WI38 (cell line): ENCODE measurements at regions not wholly inside any gene's neighbourhood (a gene's known extent, or its start where the extent isn't known, plus 50 kb on each side); places are given as distances from the start of the nearest gene placed in this dataset.

Experiments
- H3K4me3 ChIP-seq: 2 replicates; pipeline ENCODE4 v1.5.1; 2011; ENCODE audit warnings: low read depth, mild to moderate bottlenecking, control low read depth, low read length
- TF ChIP-seq, protein P1 (sequence below): IDR thresholded peaks from 2 replicates; pipeline ENCODE4 v1.5.1; 2012; ENCODE audit warnings: low read depth, mild to moderate bottlenecking, control low read depth, low read length

DNA sequence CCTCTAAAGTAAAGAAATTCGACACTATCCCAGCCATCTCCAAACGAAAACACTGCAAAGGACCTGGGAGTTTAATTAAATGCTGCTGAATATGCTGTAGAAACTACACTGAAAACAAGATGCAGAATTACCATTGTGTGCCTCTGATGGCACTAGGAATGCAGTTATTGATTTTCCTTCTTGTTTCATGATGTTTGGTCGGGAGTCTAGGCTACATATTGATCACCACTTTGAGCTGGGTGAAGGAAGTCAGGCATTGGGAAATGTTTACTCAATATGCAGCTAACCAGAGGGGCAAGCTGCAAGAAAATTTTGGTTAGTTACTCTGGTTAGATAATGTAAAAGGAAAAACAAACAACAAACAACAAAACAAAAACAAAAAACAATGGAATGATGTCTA lies 650.7 kb upstream of the GALNTL6 start:
- TF ChIP-seq, protein P1, sequence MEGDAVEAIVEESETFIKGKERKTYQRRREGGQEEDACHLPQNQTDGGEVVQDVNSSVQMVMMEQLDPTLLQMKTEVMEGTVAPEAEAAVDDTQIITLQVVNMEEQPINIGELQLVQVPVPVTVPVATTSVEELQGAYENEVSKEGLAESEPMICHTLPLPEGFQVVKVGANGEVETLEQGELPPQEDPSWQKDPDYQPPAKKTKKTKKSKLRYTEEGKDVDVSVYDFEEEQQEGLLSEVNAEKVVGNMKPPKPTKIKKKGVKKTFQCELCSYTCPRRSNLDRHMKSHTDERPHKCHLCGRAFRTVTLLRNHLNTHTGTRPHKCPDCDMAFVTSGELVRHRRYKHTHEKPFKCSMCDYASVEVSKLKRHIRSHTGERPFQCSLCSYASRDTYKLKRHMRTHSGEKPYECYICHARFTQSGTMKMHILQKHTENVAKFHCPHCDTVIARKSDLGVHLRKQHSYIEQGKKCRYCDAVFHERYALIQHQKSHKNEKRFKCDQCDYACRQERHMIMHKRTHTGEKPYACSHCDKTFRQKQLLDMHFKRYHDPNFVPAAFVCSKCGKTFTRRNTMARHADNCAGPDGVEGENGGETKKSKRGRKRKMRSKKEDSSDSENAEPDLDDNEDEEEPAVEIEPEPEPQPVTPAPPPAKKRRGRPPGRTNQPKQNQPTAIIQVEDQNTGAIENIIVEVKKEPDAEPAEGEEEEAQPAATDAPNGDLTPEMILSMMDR: no peak
- no peak overlapping the region for H3K4me3 ChIP-seq

DNA sequence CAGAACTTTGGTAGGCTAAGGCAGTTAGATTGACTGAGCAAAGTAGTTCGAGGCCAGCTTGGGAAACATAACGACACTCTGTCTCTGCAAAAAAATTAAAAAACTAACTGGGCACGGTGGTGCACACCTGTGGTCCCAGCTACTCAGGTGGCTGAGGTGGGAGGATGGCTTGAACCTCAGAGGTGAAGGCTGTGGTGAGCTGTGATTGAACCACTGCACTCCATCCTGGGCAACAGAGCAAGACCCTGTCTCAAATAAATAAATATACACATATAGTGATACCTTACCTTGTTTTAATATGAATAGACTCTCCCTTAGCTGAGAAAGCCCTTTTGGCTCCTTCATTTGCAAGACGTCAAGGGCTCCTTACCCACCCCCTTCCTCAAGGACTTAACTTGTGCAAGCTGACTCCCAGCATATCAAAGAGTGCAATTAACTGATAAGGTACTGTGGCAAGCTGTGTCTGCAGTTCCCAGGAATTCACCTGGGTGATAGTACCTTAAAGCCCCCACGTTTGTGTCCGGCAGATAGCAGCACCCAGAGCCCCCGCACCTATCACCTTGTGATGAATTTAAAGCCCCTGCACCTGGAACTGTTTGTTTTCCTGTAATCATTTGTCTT lies 655.6 kb upstream of the GALNTL6 start:
- TF ChIP-seq, protein P1: no peak
- H3K4me3 ChIP-seq: no peak overlapping the region

DNA sequence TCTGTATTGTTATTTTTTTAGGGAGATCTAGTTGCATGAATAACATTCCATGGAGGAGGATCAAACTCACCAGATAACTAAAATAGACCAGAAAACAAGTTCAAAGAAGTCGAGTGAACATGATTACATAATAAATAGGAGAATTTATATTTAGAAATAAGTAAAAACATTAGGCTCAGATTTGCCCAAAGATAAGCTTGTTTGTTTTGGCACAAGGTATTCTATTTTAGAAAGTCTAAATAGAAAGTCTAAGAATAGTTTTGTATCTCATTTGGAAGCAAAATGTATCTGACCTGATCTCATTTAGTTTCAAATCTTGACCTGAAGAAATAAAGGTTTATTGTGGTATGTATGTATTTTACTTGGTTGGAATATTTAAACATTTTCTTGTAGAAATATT lies 670.6 kb upstream of the GALNTL6 start:
- H3K4me3 ChIP-seq: no peak overlapping the region
- TF ChIP-seq, protein P1: no peak

DNA sequence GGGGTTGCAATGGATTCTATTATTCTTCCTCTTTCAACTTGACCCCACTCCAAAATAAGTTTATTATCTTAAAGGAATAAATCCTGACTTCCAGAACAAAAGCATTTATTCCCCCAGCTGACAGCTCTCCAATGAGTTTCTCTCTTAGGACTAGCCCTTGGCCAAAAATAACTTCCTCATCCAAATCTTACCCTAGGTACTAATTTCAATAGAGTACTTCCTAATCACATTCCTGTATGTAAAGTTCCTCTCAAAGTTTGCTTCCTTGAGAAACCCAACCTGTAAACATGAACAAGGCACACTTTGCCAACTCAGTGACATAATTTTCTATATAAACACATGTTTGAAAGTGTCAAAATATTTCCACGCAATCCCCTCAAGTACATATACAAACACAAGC lies 671.2 kb upstream of the GALNTL6 start:
- TF ChIP-seq, protein P1: no peak
- H3K4me3 ChIP-seq: no peak overlapping the region

DNA sequence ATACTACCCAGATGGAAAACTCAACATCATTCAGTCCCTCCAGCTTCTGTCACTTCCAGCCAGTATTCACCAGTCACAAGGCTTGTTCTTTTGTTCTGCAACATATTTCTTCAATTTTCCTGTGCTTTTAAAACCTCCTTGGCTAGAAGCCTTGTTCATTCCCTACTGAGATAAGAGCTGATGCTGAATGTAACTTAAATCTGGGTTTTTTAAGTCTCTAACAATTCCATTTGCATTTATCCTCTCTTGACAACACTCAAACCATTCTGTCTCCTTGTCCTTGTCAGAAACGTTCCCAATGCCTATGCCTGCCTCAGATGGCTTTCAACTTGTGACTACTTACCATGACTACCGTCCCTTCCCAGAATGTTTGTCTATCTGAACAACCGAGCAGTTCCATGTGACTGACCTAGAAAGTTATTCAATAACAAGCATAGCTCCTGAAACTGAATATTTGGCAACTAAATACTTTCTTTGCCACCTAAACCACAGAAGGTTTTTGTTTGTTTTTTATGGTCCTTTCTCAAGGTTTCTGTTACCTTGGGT lies 682.9 kb upstream of the GALNTL6 start:
- H3K4me3 ChIP-seq: no peak overlapping the region
- TF ChIP-seq, protein P1: no peak

DNA sequence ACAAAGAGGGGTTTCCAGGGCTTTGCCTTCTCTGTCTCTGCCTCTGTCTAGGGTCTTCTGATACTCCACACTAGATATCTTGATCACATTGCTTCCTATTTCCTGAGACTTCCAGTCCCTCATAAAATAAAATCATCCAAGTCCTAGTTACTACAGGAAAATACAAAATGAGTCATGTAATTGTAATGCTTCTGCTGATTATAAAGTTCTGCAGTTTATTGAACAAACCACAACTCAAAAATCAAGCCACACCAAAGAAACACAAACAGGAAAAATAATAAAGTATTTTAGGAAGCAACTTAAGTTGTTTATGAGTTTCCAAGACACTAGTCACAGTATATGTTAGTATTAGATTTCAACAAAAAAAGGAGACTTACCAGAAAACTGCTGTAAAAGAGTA lies 695.1 kb upstream of the GALNTL6 start:
- no peak overlapping the region for H3K4me3 ChIP-seq
- TF ChIP-seq, protein P1: no peak

DNA sequence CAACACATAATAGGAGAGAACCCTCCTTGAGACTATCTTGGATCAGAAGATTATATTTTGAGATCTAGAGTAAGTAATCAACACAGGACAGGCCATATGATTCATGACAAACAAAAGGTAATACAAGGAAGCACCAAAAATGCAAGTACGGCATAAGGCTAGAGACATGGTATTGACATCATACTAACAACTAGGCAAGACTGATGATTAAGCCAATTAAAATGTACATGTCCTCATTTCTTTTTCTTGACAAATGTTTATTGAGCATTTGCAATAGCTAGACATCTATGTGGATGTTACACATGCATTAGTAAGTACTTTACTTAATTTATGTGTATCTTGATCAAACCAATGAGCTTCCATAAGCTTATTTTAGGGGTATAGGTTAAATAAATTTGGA lies 695.7 kb upstream of the GALNTL6 start:
- TF ChIP-seq, protein P1: no peak

More for the DNA sequence above, 695.7 kb upstream of the GALNTL6 start:
- no peak overlapping the region for H3K4me3 ChIP-seq
